ENCODE measurements at regions not wholly inside any gene's neighbourhood (a gene's known extent, or its start where the extent isn't known, plus 50 kb on each side); places are given as distances from the start of the nearest gene placed in this dataset.

DNA sequence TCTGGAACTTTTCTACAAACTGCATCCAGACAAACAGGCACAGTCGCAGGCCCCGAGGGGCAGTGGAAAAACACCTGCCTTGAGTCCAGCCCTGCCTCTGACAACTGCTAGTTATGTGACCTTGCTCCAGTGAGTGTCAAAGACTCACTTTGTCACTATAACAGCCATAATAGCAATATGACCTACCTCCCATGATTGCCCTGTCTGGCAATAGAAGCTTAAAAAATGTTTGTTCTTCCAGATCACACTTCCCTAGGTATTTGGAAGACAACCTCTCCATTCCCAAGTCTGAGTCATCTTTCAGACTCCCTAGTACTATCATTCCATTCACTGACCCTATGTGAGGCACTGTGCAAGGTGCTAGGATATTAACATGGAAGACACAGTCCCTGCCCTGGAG is 74.5 kb downstream of the RPL27A start:
- H3K27me3 ChIP-seq (replicated peaks; ENCODE audit: insufficient read depth, low read length), result no peaks in the 10 kb centered on the region

DNA sequence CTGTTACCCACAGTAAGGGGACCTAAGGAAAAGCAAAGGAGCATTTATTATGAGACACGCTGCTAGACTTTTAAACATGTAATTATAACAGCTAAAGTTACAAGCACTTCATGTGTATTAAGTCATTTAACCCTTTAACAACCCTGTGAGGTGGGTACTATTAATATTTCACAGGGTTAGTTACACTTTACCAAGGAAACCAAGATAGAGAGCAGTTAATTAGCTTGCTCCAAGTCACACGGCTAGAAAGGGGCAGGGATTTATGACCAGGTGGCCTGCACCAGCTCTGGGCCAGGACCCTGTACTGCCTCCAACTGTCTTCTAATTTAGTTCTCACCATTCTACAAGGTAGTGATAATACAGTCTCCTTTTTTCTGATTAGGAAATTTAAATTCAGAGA is 74.9 kb downstream of the RPL27A start:
- no peaks in the 10 kb centered on the region for H3K9me3 ChIP-seq (replicated peaks; ENCODE audit: insufficient read depth, low read length)
- no peak overlapping the region for H3K4me3 ChIP-seq (ENCODE audit: low read length)
- no peak overlapping the region for H3K9ac ChIP-seq (ENCODE audit: low read length)
- no peak overlapping the region for H3K27ac ChIP-seq (ENCODE audit: low read length)
- DNase-seq, result no peak
- no peaks in the 10 kb centered on the region for H3K27me3 ChIP-seq (replicated peaks; ENCODE audit: insufficient read depth, low read length)
- no peaks in the 10 kb centered on the region for H4K20me1 ChIP-seq (ENCODE audit: insufficient read depth, low read length)
- H3K4me2 ChIP-seq (ENCODE audit: low read depth, low read length), result no peak overlapping the region
- peaks cover 8% of the 10 kb centered on the region for H3F3A ChIP-seq (ENCODE audit: insufficient read depth, low read length)
- peaks cover 31% of the 10 kb centered on the region for H3K4me1 ChIP-seq (ENCODE audit: low read length)
- TF ChIP-seq, protein P1, sequence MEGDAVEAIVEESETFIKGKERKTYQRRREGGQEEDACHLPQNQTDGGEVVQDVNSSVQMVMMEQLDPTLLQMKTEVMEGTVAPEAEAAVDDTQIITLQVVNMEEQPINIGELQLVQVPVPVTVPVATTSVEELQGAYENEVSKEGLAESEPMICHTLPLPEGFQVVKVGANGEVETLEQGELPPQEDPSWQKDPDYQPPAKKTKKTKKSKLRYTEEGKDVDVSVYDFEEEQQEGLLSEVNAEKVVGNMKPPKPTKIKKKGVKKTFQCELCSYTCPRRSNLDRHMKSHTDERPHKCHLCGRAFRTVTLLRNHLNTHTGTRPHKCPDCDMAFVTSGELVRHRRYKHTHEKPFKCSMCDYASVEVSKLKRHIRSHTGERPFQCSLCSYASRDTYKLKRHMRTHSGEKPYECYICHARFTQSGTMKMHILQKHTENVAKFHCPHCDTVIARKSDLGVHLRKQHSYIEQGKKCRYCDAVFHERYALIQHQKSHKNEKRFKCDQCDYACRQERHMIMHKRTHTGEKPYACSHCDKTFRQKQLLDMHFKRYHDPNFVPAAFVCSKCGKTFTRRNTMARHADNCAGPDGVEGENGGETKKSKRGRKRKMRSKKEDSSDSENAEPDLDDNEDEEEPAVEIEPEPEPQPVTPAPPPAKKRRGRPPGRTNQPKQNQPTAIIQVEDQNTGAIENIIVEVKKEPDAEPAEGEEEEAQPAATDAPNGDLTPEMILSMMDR (IDR thresholded peaks at IDR 0.05; ENCODE audit: low read length), result no peak
- TF ChIP-seq EZH2phosphoT487 (IDR thresholded peaks at IDR 0.05; ENCODE audit: low read length), result no peak
- no peak for TF ChIP-seq EZH2 (optimal IDR thresholded peaks at IDR 0.05; ENCODE audit: low read depth, low read length)
- H3K9me2 ChIP-seq (replicated peaks; ENCODE audit: insufficient read depth, low read length), result no peaks in the 10 kb centered on the region
- peaks cover 42% of the 10 kb centered on the region for H3K79me2 ChIP-seq (ENCODE audit: low read length)
- no peak overlapping the region for H2AFZ ChIP-seq (ENCODE audit: low read length)
- H3K36me3 ChIP-seq (replicated peaks; ENCODE audit: insufficient read depth, low read length), result no peaks in the 10 kb centered on the region

More for the DNA sequence above, 74.5 kb downstream of the RPL27A start:
- no peaks in the 10 kb centered on the region for H4K20me1 ChIP-seq (ENCODE audit: insufficient read depth, low read length)
- peak overlapping the region; percentile 50; the same call in 1 of the 2 replicates for H3K27ac ChIP-seq (ENCODE audit: low read length)
- H3K4me1 ChIP-seq (ENCODE audit: low read length), result peaks cover 31% of the 10 kb centered on the region
- no peak for DNase-seq
- H3K36me3 ChIP-seq (replicated peaks; ENCODE audit: insufficient read depth, low read length), result no peaks in the 10 kb centered on the region
- no peaks in the 10 kb centered on the region for H3K9me3 ChIP-seq (replicated peaks; ENCODE audit: insufficient read depth, low read length)
- H3K4me2 ChIP-seq (ENCODE audit: low read depth, low read length), result no peak overlapping the region
- H3F3A ChIP-seq (ENCODE audit: insufficient read depth, low read length), result peaks cover 8% of the 10 kb centered on the region
- H3K9me2 ChIP-seq (replicated peaks; ENCODE audit: insufficient read depth, low read length), result no peaks in the 10 kb centered on the region
- H3K79me2 ChIP-seq (ENCODE audit: low read length), result peaks cover 40% of the 10 kb centered on the region
- H3K9ac ChIP-seq (ENCODE audit: low read length), result no peak overlapping the region
- TF ChIP-seq EZH2phosphoT487 (IDR thresholded peaks at IDR 0.05; ENCODE audit: low read length) (no peak), EZH2 (optimal IDR thresholded peaks at IDR 0.05; ENCODE audit: low read depth, low read length) (no peak)
- TF ChIP-seq, protein P1 (IDR thresholded peaks at IDR 0.05; ENCODE audit: low read length), result no peak
- H2AFZ ChIP-seq (ENCODE audit: low read length), result no peak overlapping the region
- H3K4me3 ChIP-seq (ENCODE audit: low read length), result no peak overlapping the region

DNA sequence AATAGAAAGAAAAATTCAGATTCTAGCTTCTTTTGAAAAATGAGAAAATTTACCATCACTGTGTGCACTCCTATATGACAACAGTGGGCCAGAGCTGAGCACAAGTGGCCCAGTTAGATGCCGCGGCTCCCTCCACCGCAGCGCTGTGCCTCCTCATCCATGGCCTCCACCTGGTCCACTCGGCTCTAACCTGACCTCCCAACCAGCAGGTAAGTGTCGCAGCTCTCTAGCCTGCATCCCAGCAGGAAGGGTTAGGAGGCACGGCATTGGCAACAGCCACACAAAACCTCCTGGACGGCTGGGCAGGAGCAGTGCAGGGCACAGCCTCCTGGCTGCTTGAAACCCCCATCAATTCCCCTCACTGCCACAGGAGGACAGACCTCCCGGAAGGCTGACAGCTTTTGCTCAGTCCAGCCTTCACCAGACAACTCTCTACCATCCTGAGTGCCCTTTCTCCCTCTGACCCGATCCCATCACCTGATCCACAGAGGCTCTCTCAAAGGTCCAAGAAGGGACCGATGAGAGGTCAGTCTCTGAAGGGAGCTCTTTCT is 76.1 kb downstream of the RPL27A start:
- Histone ChIP-seq H3K27me3 (replicated peaks; ENCODE audit: insufficient read depth, low read length) (no peaks in the 10 kb centered on the region), H3F3A (ENCODE audit: insufficient read depth, low read length) (peaks cover 8% of the 10 kb centered on the region), H3K4me2 (ENCODE audit: low read depth, low read length) (no peak overlapping the region), H3K9me3 (replicated peaks; ENCODE audit: insufficient read depth, low read length) (no peaks in the 10 kb centered on the region), H3K9ac (ENCODE audit: low read length) (no peak overlapping the region), H3K36me3 (replicated peaks; ENCODE audit: insufficient read depth, low read length) (no peaks in the 10 kb centered on the region), H2AFZ (ENCODE audit: low read length) (no peak overlapping the region), H3K4me3 (ENCODE audit: low read length) (no peak overlapping the region), H4K20me1 (ENCODE audit: insufficient read depth, low read length) (no peaks in the 10 kb centered on the region), H3K79me2 (ENCODE audit: low read length) (peaks cover 37% of the 10 kb centered on the region), H3K27ac (ENCODE audit: low read length) (no peak overlapping the region), H3K9me2 (replicated peaks; ENCODE audit: insufficient read depth, low read length) (no peaks in the 10 kb centered on the region), H3K4me1 (ENCODE audit: low read length) (peaks cover 31% of the 10 kb centered on the region)
- DNase-seq, result no peak
- TF ChIP-seq, protein P1 (IDR thresholded peaks at IDR 0.05; ENCODE audit: low read length), result no peak
- TF ChIP-seq EZH2 (optimal IDR thresholded peaks at IDR 0.05; ENCODE audit: low read depth, low read length) (no peak), EZH2phosphoT487 (IDR thresholded peaks at IDR 0.05; ENCODE audit: low read length) (no peak)
